ENCODE measurements at regions not wholly inside any gene's neighbourhood (a gene's known extent, or its start where the extent isn't known, plus 50 kb on each side); places are given as distances from the start of the nearest gene placed in this dataset.

DNA sequence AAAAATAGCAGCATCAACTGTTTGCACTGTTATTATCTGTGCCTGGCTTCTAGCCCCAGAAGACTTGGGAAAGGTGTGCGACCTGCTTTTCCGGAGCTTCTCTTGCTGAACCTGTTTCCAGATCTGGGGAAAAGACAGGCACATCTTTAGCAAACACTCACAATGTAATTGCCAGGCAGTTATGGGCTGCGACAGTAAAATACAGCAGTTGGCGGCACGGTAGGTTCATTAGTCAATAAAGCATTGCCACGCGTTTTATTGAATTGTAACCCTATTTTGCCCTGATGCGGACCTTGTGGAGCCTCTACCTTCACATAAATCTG, 223.7 kb upstream of the TSHZ3 start:
- no peak for TF ChIP-seq CTCF (IDR thresholded peaks at IDR 0.05; ENCODE audit: low read depth, low read length, missing input control)
- no peak for TF ChIP-seq RAD21 (IDR thresholded peaks at IDR 0.05)
- no peak for TF ChIP-seq FOXA1 (IDR thresholded peaks at IDR 0.05)
- TF ChIP-seq GABPA (IDR thresholded peaks at IDR 0.05 in 1 of 2, conservative IDR thresholded peaks at IDR 0.05 in 1 of 2): no peak
- TF ChIP-seq, protein P1, sequence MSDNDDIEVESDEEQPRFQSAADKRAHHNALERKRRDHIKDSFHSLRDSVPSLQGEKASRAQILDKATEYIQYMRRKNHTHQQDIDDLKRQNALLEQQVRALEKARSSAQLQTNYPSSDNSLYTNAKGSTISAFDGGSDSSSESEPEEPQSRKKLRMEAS (IDR thresholded peaks at IDR 0.05): no peak
- TF ChIP-seq TAF1 (conservative IDR thresholded peaks at IDR 0.05): no peak
